Ishikawa (cell line): ENCODE measurements at regions not wholly inside any gene's neighbourhood (a gene's known extent, or its start where the extent isn't known, plus 50 kb on each side); places are given as distances from the start of the nearest gene placed in this dataset.

Experiments
- CEBPB ChIP-seq: IDR thresholded peaks from 2 replicates; pipeline ENCODE4 v1.6.1; 2012
- EP300 ChIP-seq: IDR thresholded peaks from 2 replicates; pipeline ENCODE4 v1.6.1; 2012; ENCODE audit warnings: borderline replicate concordance
- FOXM1 ChIP-seq: IDR thresholded peaks from 2 replicates; pipeline ENCODE4 v1.6.1; 2012; ENCODE audit warnings: low read depth, borderline replicate concordance
- NFIC ChIP-seq: IDR thresholded peaks from 2 replicates; pipeline ENCODE4 v1.6.1; 2012
- TCF12 ChIP-seq: IDR thresholded peaks from 2 replicates; pipeline ENCODE4 v1.6.1; 2012; ENCODE audit warnings: low read depth
- TEAD4 ChIP-seq: IDR thresholded peaks from 2 replicates; pipeline ENCODE4 v1.6.1; 2012
- YY1 ChIP-seq: IDR thresholded peaks from 2 replicates; pipeline ENCODE4 v1.6.1; 2012; ENCODE audit warnings: low read depth
- ZBTB7A ChIP-seq: IDR thresholded peaks from 2 replicates; pipeline ENCODE4 v1.6.1; 2012; ENCODE audit warnings: low read depth
- TF ChIP-seq, protein P1 (sequence below): IDR thresholded peaks from 2 replicates; pipeline ENCODE4 v1.6.1; 2012
- TF ChIP-seq, protein P2 (sequence below): IDR thresholded peaks from 2 replicates; pipeline ENCODE4 v1.6.1; 2012

GRCh38 chr6:137350857-137351256, 131.7 kb upstream of the IFNGR1 start:
- TF ChIP-seq, protein P1, sequence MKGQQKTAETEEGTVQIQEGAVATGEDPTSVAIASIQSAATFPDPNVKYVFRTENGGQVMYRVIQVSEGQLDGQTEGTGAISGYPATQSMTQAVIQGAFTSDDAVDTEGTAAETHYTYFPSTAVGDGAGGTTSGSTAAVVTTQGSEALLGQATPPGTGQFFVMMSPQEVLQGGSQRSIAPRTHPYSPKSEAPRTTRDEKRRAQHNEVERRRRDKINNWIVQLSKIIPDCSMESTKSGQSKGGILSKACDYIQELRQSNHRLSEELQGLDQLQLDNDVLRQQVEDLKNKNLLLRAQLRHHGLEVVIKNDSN = no peak
- no peak for TF ChIP-seq TEAD4
- TF ChIP-seq EP300 = no peak
- TF ChIP-seq NFIC = no peak
- no peak for TF ChIP-seq FOXM1
- no peak for TF ChIP-seq YY1
- no peak for TF ChIP-seq TCF12
- no peak for TF ChIP-seq ZBTB7A
- no peak for TF ChIP-seq CEBPB
- TF ChIP-seq, protein P2, sequence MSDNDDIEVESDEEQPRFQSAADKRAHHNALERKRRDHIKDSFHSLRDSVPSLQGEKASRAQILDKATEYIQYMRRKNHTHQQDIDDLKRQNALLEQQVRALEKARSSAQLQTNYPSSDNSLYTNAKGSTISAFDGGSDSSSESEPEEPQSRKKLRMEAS = no peak
